Suprapubic skin (tissue), 4 donors: ENCODE measurements at regions not wholly inside any gene's neighbourhood (a gene's known extent, or its start where the extent isn't known, plus 50 kb on each side); places are given as distances from the start of the nearest gene placed in this dataset.

Experiments used
- EP300 ChIP-seq: sonication (generic); formaldehyde crosslinking; IDR thresholded peaks from one replicate; pipeline ENCODE4 v1.6.1; 2017; ENCODE audit warnings: antibody characterized with exemption
- POLR2A ChIP-seq, 2 donors: fragments of 450-650 bp; IDR thresholded peaks; one replicate each; pipeline ENCODE4 v1.6.1; 2017; ENCODE audit warnings: antibody characterized with exemption in 2 of 2, mild to moderate bottlenecking in 2 of 2, moderate library complexity in 2 of 2
- POLR2AphosphoS5 ChIP-seq, 3 donors: sonication (generic); formaldehyde crosslinking; IDR thresholded peaks; one replicate each; pipeline ENCODE4 v1.6.1; 2017; ENCODE audit warnings: antibody characterized with exemption in 3 of 3
- TF ChIP-seq, protein P1 (sequence below), 2 donors: fragments of 200-600 bp in 1 of 2; fragments of 450-650 bp in 1 of 2; sonication (generic) in 1 of 2; IDR thresholded peaks; one replicate each; pipeline ENCODE4 v1.5.1; 2016 to 2019; ENCODE audit warnings: antibody characterized with exemption in 2 of 2, mild to moderate bottlenecking in 1 of 2, moderate library complexity in 1 of 2

DNA sequence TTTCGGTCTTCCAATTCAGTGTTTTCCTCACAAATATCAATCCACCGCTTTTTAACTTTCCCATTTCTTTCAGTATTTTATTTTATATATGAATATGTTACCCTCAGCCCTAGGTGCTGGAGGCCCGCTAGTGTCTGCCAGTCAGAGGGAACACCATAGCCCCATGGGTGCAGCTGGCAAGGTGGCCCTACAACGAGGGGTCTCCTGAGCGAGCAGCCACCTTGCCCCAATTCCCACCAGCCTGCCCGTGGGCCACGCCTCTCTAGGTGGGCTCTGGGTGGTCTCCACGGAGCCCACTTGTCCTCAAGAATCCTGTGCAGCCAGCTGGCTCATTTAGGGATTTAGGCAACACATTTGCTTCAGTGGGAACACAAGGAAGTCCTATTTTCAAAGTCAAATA is 72.5 kb upstream of the RGPD5 start:
- TF ChIP-seq, protein P1, sequence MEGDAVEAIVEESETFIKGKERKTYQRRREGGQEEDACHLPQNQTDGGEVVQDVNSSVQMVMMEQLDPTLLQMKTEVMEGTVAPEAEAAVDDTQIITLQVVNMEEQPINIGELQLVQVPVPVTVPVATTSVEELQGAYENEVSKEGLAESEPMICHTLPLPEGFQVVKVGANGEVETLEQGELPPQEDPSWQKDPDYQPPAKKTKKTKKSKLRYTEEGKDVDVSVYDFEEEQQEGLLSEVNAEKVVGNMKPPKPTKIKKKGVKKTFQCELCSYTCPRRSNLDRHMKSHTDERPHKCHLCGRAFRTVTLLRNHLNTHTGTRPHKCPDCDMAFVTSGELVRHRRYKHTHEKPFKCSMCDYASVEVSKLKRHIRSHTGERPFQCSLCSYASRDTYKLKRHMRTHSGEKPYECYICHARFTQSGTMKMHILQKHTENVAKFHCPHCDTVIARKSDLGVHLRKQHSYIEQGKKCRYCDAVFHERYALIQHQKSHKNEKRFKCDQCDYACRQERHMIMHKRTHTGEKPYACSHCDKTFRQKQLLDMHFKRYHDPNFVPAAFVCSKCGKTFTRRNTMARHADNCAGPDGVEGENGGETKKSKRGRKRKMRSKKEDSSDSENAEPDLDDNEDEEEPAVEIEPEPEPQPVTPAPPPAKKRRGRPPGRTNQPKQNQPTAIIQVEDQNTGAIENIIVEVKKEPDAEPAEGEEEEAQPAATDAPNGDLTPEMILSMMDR (IDR thresholded peaks at IDR 0.05): no peak
- TF ChIP-seq POLR2A (IDR thresholded peaks at IDR 0.05): no peak
- TF ChIP-seq POLR2AphosphoS5 (IDR thresholded peaks at IDR 0.05): no peak
- TF ChIP-seq EP300: no peak
